H9 (cell line): ENCODE measurements at regions not wholly inside any gene's neighbourhood (a gene's known extent, or its start where the extent isn't known, plus 50 kb on each side); places are given as distances from the start of the nearest gene placed in this dataset.

Source experiments
- DNase-seq: peaks from one replicate; pipeline ENCODE4 v3.0.0-alpha.2; 2017
- H2AFZ ChIP-seq: one replicate; pipeline ENCODE4 v1.6.1; 2013; ENCODE audit warnings: mild to moderate bottlenecking, low read length, control low read depth, moderate library complexity
- H2AK5ac ChIP-seq: 2 replicates; pipeline ENCODE4 v1.6.1; 2013; ENCODE audit warnings: low read length, control low read depth, mixed read lengths; ENCODE audit not compliant: insufficient read length
- H2BK120ac ChIP-seq: one replicate; pipeline ENCODE4 v1.6.1; 2013; ENCODE audit warnings: low read depth, mild to moderate bottlenecking, low read length, control low read depth, inconsistent platforms; ENCODE audit not compliant: poor library complexity, severe bottlenecking
- H2BK12ac ChIP-seq: 2 replicates; pipeline ENCODE4 v1.6.1; 2013; ENCODE audit warnings: low read length, control low read depth, mixed read lengths, low read depth; ENCODE audit not compliant: insufficient read length
- H2BK15ac ChIP-seq: 2 replicates; pipeline ENCODE4 v1.6.1; 2013; ENCODE audit warnings: low read depth, low read length, control low read depth
- H2BK20ac ChIP-seq: one replicate; pipeline ENCODE4 v1.6.1; 2013; ENCODE audit warnings: low read depth, mild to moderate bottlenecking, low read length, control low read depth, inconsistent platforms; ENCODE audit not compliant: poor library complexity, severe bottlenecking
- H2BK5ac ChIP-seq: 2 replicates; pipeline ENCODE4 v1.6.1; 2013; ENCODE audit warnings: low read length, control low read depth, mixed read lengths; ENCODE audit not compliant: insufficient read length
- H3K14ac ChIP-seq: 2 replicates; pipeline ENCODE4 v1.6.1; 2013; ENCODE audit warnings: low read length, control low read depth; ENCODE audit not compliant: insufficient read depth
- H3K18ac ChIP-seq: 2 replicates; pipeline ENCODE4 v1.6.1; 2013; ENCODE audit warnings: low read depth, mild to moderate bottlenecking, mixed read lengths, low read length, control low read depth; ENCODE audit not compliant: insufficient read length
- H3K23ac ChIP-seq: 2 replicates; pipeline ENCODE4 v1.6.1; 2013; ENCODE audit warnings: low read length, control low read depth, mixed read lengths, low read depth; ENCODE audit not compliant: insufficient read length
- H3K23me2 ChIP-seq: 2 replicates; pipeline ENCODE4 v1.6.1; 2013; ENCODE audit warnings: low read depth, mild to moderate bottlenecking, mixed read lengths, low read length, control low read depth; ENCODE audit not compliant: insufficient read length, poor library complexity, severe bottlenecking
- H3K27ac ChIP-seq: 2 replicates; pipeline ENCODE4 v1.5.1; 2013; ENCODE audit warnings: low read length, control low read depth, mixed read lengths, low read depth; ENCODE audit not compliant: insufficient read length
- H3K27me3 ChIP-seq: 2 replicates; pipeline ENCODE4 v1.6.1; 2013; ENCODE audit warnings: low read length, control low read depth, inconsistent platforms; ENCODE audit not compliant: insufficient read depth
- H3K4ac ChIP-seq: 2 replicates; pipeline ENCODE4 v1.6.1; 2013; ENCODE audit warnings: low read depth, mild to moderate bottlenecking, control low read depth, inconsistent platforms, low read length, moderate library complexity
- H3K4me1 ChIP-seq: 2 replicates; pipeline ENCODE4 v1.6.1; 2013; ENCODE audit warnings: low read length, control low read depth, inconsistent platforms; ENCODE audit not compliant: insufficient read depth
- H3K4me2 ChIP-seq: 2 replicates; pipeline ENCODE4 v1.6.1; 2013; ENCODE audit warnings: low read length, control low read depth, mixed read lengths; ENCODE audit not compliant: insufficient read length, insufficient read depth
- H3K56ac ChIP-seq: 2 replicates; pipeline ENCODE4 v1.6.1; 2013; ENCODE audit warnings: low read depth, mild to moderate bottlenecking, mixed read lengths, low read length, control low read depth; ENCODE audit not compliant: insufficient read length
- H3K79me1 ChIP-seq: 2 replicates; pipeline ENCODE4 v1.6.1; 2013; ENCODE audit warnings: low read depth, mild to moderate bottlenecking, moderate library complexity, low read length, control low read depth, inconsistent platforms; ENCODE audit not compliant: insufficient read depth, poor library complexity, severe bottlenecking
- H3K79me2 ChIP-seq: 2 replicates; pipeline ENCODE4 v1.6.1; 2013; ENCODE audit warnings: low read length, control low read depth, inconsistent platforms; ENCODE audit not compliant: insufficient read depth
- H3K9ac ChIP-seq: 2 replicates; pipeline ENCODE4 v1.6.1; 2013; ENCODE audit warnings: low read length, control low read depth, mixed read lengths; ENCODE audit not compliant: insufficient read length; ENCODE audit errors: extremely low read depth
- H3K9me3 ChIP-seq: one replicate; pipeline ENCODE4 v1.6.1; 2013; ENCODE audit warnings: low read depth, low read length, inconsistent platforms; ENCODE audit not compliant: control insufficient read depth
- H3T11ph ChIP-seq: one replicate; pipeline ENCODE4 v1.6.1; 2013; ENCODE audit warnings: mild to moderate bottlenecking, low read length, control low read depth, inconsistent platforms
- H4K20me1 ChIP-seq: one replicate; pipeline ENCODE4 v1.6.1; 2013; ENCODE audit not compliant: control insufficient read depth, insufficient read length, insufficient read depth
- H4K5ac ChIP-seq: 2 replicates; pipeline ENCODE4 v1.6.1; 2013; ENCODE audit warnings: low read depth, mild to moderate bottlenecking, mixed read lengths, low read length, control low read depth; ENCODE audit not compliant: insufficient read length
- H4K8ac ChIP-seq: replicated peaks from 2 replicates; pipeline ENCODE4 v1.6.1; 2013; ENCODE audit warnings: low read length, control low read depth, mixed read lengths, low read depth; ENCODE audit not compliant: insufficient read length
- H4K91ac ChIP-seq: 2 replicates; pipeline ENCODE4 v1.6.1; 2013; ENCODE audit warnings: low read depth, mild to moderate bottlenecking, moderate library complexity, mixed read lengths, low read length, control low read depth; ENCODE audit not compliant: insufficient read length
- H3K27ac Mint-ChIP-seq, 3 experiments: 2 replicates in 2 of 3; 3 replicates in 1 of 3; pipeline ENCODE4 v1.8.0; 2020 to 2021; ENCODE audit warnings: mixed read lengths in 3 of 3, mild to moderate bottlenecking in 1 of 3, moderate library complexity in 1 of 3
- H3K27me3 Mint-ChIP-seq: 2 replicates; pipeline ENCODE4 v1.8.0; 2021; ENCODE audit warnings: low read depth, mild to moderate bottlenecking, moderate library complexity, mixed read lengths
- H3K36me3 Mint-ChIP-seq, 3 experiments: 2 replicates in 2 of 3; 3 replicates in 1 of 3; pipeline ENCODE4 v1.8.0; 2020 to 2021; ENCODE audit warnings: low read depth in 3 of 3, mixed read lengths in 3 of 3; ENCODE audit not compliant: insufficient read depth in 1 of 3
- H3K4me1 Mint-ChIP-seq, 2 experiments: 2 replicates each; pipeline ENCODE4 v1.8.0; 2020; ENCODE audit warnings: mixed read lengths in 2 of 2
- H3K4me3 Mint-ChIP-seq, 2 experiments: 2 replicates in 1 of 2; 3 replicates in 1 of 2; pipeline ENCODE4 v1.8.0; 2020 to 2021; ENCODE audit warnings: mild to moderate bottlenecking in 2 of 2, mixed read lengths in 2 of 2, moderate library complexity in 1 of 2
- H3K9me3 Mint-ChIP-seq, 2 experiments: 2 replicates in 1 of 2; 3 replicates in 1 of 2; pipeline ENCODE4 v1.8.0; 2020; ENCODE audit warnings: mild to moderate bottlenecking in 2 of 2, mixed read lengths in 2 of 2, moderate library complexity in 1 of 2
- CTCF ChIP-seq: fragments of 200-600 bp; sonication (generic); conservative IDR thresholded peaks from 3 replicates; pipeline ENCODE4 v1.8.0; 2021; ENCODE audit warnings: antibody characterized with exemption, mild to moderate bottlenecking
- WGBS: extraction: QIAGEN DNeasy Blood & Tissue Kit; methylation state at CpG from one replicate; pipeline ENCODE4 v1.1.7; 2013; ENCODE audit warnings: missing lambda C conversion rate, low lambda C conversion rate, mixed read lengths; ENCODE audit not compliant: insufficient read length; ENCODE audit errors: extremely low coverage; 5-methylcytosine and 5-hydroxymethylcytosine counted together

- no peaks in the 10 kb centered on the region for H3K79me2 ChIP-seq
- no peak overlapping the region for H3K23ac ChIP-seq
- TF ChIP-seq CTCF = no peak
- no peak overlapping the region for H3K4me2 ChIP-seq
- H2AK5ac ChIP-seq = no peak overlapping the region
- H4K8ac ChIP-seq = no peak overlapping the region
- no peaks in the 10 kb centered on the region for H3K79me1 ChIP-seq
- DNase-seq = no peak
- H2BK12ac ChIP-seq = no peak overlapping the region
- H3K14ac ChIP-seq = no peak overlapping the region
- H3K27ac ChIP-seq = no peak overlapping the region
- no peak overlapping the region for H3T11ph ChIP-seq
- H2BK20ac ChIP-seq = no peak overlapping the region
- H2BK15ac ChIP-seq = no peak overlapping the region
- Mint-ChIP-seq H3K27me3 (peaks cover 6% of the 10 kb centered on the region), H3K27ac (no peak overlapping the region), H3K4me3 (no peak overlapping the region), H3K4me1 (no peaks in the 10 kb centered on the region), H3K36me3 (peaks cover 10 to 26% (median 13%) of the 10 kb centered on the region in 3 experiments), H3K9me3 (peaks cover 29% of the 10 kb centered on the region in 2 experiments)
- no peak overlapping the region for H2BK120ac ChIP-seq
- H3K9ac ChIP-seq = no peak overlapping the region
- H2BK5ac ChIP-seq = no peak overlapping the region
- H4K5ac ChIP-seq = no peak overlapping the region
- H3K27me3 ChIP-seq = no peaks in the 10 kb centered on the region
- no peak overlapping the region for H4K91ac ChIP-seq
- no peak overlapping the region for H3K18ac ChIP-seq
- H3K9me3 ChIP-seq = no peaks in the 10 kb centered on the region
- no peaks in the 10 kb centered on the region for H3K4me1 ChIP-seq
- WGBS = no CpG with 5 or more reads among the region's 1 CpG
- H3K4ac ChIP-seq = no peak overlapping the region
- H3K23me2 ChIP-seq = no peaks in the 10 kb centered on the region
- no peaks in the 10 kb centered on the region for H4K20me1 ChIP-seq
- no peak overlapping the region for H3K56ac ChIP-seq
- no peak overlapping the region for H2AFZ ChIP-seq
Observed at GRCh38 chr22:34886812-34887211, 179.1 kb upstream of the ISX start.
